Karpas-422 (cell line): ENCODE measurements at regions not wholly inside any gene's neighbourhood (a gene's known extent, or its start where the extent isn't known, plus 50 kb on each side); places are given as distances from the start of the nearest gene placed in this dataset.

Source experiments
- DNase-seq: peaks from one replicate; pipeline ENCODE4 v3.0.0-alpha.2; 2015
- H2AFZ ChIP-seq: fragments of 200-600 bp; sonication (generic); 2 replicates; pipeline ENCODE4 v1.6.1; 2014; ENCODE audit warnings: antibody characterized with exemption, low read length, mixed read lengths
- H3K27ac ChIP-seq: fragments of 200-600 bp; sonication (generic); 2 replicates; pipeline ENCODE4 v1.5.1; 2014; ENCODE audit warnings: mild to moderate bottlenecking, low read length, moderate library complexity
- H3K27me3 ChIP-seq: fragments of 200-600 bp; sonication (generic); 2 replicates; pipeline ENCODE4 v1.6.1; 2014; ENCODE audit warnings: low read length, mixed read lengths
- H3K36me3 ChIP-seq: fragments of 200-600 bp; sonication (generic); 2 replicates; pipeline ENCODE4 v1.6.1; 2014; ENCODE audit warnings: low read length, mixed read lengths; ENCODE audit not compliant: insufficient read depth
- H3K4me1 ChIP-seq: fragments of 200-600 bp; sonication (generic); 2 replicates; pipeline ENCODE4 v1.6.1; 2014; ENCODE audit warnings: mild to moderate bottlenecking, low read length, mixed read lengths
- H3K4me2 ChIP-seq: fragments of 200-600 bp; sonication (generic); 2 replicates; pipeline ENCODE4 v1.6.1; 2014; ENCODE audit warnings: low read length, low read depth, mild to moderate bottlenecking; ENCODE audit not compliant: poor library complexity, severe bottlenecking
- H3K4me3 ChIP-seq: fragments of 200-600 bp; sonication (generic); 2 replicates; pipeline ENCODE4 v1.5.1; 2014; ENCODE audit warnings: mild to moderate bottlenecking, antibody characterized with exemption, low read length, mixed read lengths
- H3K79me2 ChIP-seq: fragments of 200-600 bp; sonication (generic); 2 replicates; pipeline ENCODE4 v1.6.1; 2014; ENCODE audit warnings: mild to moderate bottlenecking, low read length, mixed read lengths
- H3K9ac ChIP-seq: fragments of 200-600 bp; sonication (generic); 2 replicates; pipeline ENCODE4 v1.6.0; 2014; ENCODE audit warnings: low read length
- H3K9me2 ChIP-seq: fragments of 200-600 bp; sonication (generic), shearing (Covaris generic); replicated peaks from 2 replicates; pipeline ENCODE4 v1.6.0; 2014; ENCODE audit warnings: mild to moderate bottlenecking, low read length, moderate library complexity; ENCODE audit not compliant: insufficient read depth
- H3K9me3 ChIP-seq: fragments of 300-700, 200-600 bp; sonication (generic); 2 replicates; pipeline ENCODE4 v1.6.1; 2014; ENCODE audit warnings: low read length, mixed read lengths
- H4K20me1 ChIP-seq: fragments of 200-600 bp; sonication (generic); 2 replicates; pipeline ENCODE4 v1.6.1; 2014; ENCODE audit warnings: mild to moderate bottlenecking, antibody characterized with exemption, low read length, low read depth; ENCODE audit not compliant: insufficient read depth

GRCh38 chr17:15893658-15894024, 51.3 kb upstream of the ADORA2B start:
- DNase-seq, result no peak
- Histone ChIP-seq H3K9ac (no peak overlapping the region), H3K27ac (no peak overlapping the region), H2AFZ (no peak overlapping the region), H3K4me1 (peaks cover 6% of the 10 kb centered on the region), H3K79me2 (no peaks in the 10 kb centered on the region), H3K36me3 (no peaks in the 10 kb centered on the region), H3K27me3 (no peaks in the 10 kb centered on the region), H3K4me2 (no peak overlapping the region), H3K4me3 (no peak overlapping the region), H4K20me1 (no peaks in the 10 kb centered on the region), H3K9me3 (no peaks in the 10 kb centered on the region), H3K9me2 (no peaks in the 10 kb centered on the region)

- H3K9me2 ChIP-seq, result no peaks in the 10 kb centered on the region
- no peaks in the 10 kb centered on the region for H3K36me3 ChIP-seq
- no peaks in the 10 kb centered on the region for H3K79me2 ChIP-seq
- no peak overlapping the region for H3K4me2 ChIP-seq
- H3K9ac ChIP-seq, result no peak overlapping the region
- H3K9me3 ChIP-seq, result no peaks in the 10 kb centered on the region
- H3K4me1 ChIP-seq, result peaks cover 6% of the 10 kb centered on the region
- H2AFZ ChIP-seq, result no peak overlapping the region
- H3K27me3 ChIP-seq, result no peaks in the 10 kb centered on the region
- H3K4me3 ChIP-seq, result no peak overlapping the region
- no peak overlapping the region for H3K27ac ChIP-seq
- no peak for DNase-seq
- H4K20me1 ChIP-seq, result no peaks in the 10 kb centered on the region
These were observed 50.7 kb upstream of the ADORA2B start for GRCh38 chr17:15894258-15894657.

GRCh38 chr17:15894913-15895658, 49.8 kb upstream of the ADORA2B start:
- H3K36me3 ChIP-seq, result no peaks in the 10 kb centered on the region
- H3K4me2 ChIP-seq, result no peak overlapping the region
- H3K9me3 ChIP-seq, result no peaks in the 10 kb centered on the region
- H3K9me2 ChIP-seq, result no peaks in the 10 kb centered on the region
- H3K79me2 ChIP-seq, result no peaks in the 10 kb centered on the region
- no peaks in the 10 kb centered on the region for H3K27me3 ChIP-seq
- H3K4me3 ChIP-seq, result no peak overlapping the region
- no peak for DNase-seq
- no peak overlapping the region for H3K27ac ChIP-seq
- no peak overlapping the region for H2AFZ ChIP-seq
- H4K20me1 ChIP-seq, result no peaks in the 10 kb centered on the region
- H3K9ac ChIP-seq, result no peak overlapping the region
- H3K4me1 ChIP-seq, result peaks cover 6% of the 10 kb centered on the region
